ENCODE measurements at regions not wholly inside any gene's neighbourhood (a gene's known extent, or its start where the extent isn't known, plus 50 kb on each side); places are given as distances from the start of the nearest gene placed in this dataset.

DNA sequence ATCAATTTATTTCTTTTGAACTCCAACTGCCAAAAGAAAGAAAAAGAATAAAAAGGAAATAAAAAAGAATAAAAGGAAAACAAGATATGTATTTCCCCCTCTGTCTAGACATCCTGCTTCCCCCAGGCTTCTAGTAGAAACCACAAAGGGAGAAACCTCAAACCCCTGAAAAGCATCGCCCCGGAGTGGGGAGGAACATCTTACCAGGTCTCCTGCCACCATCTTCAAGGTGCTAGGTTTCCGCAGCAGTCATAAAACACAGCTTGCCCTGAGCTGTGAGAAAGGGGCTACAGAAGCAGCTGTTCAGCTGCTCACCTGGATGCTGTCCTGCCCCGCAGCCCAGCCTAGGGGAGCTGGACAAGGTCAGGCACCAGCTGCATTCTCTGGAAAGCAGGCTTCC is 487.7 kb downstream of the GADD45G start:
- Histone ChIP-seq H3K4me3 (ENCODE audit: low read depth, low read length, poor library complexity, severe bottlenecking) (no peak overlapping the region), H3K36me3 (ENCODE audit: insufficient read depth, low read length, poor library complexity, severe bottlenecking) (no peaks in the 10 kb centered on the region), H3K27me3 (replicated peaks; ENCODE audit: insufficient read depth, low read depth, low read length, poor library complexity) (no peaks in the 10 kb centered on the region), H3K27ac (ENCODE audit: low read depth, low read length, poor library complexity, severe bottlenecking) (no peak overlapping the region), H3K4me1 (ENCODE audit: insufficient read depth, low read length, poor library complexity, severe bottlenecking) (no peaks in the 10 kb centered on the region), H3K9me3 (ENCODE audit: low read depth, low read length, poor library complexity, severe bottlenecking) (no peaks in the 10 kb centered on the region)
- POLR2A ChIA-PET (ENCODE audit: low non-redundant PET) = no interaction called here
- BruUV-seq (replicated peaks) = no TSS peak
- TF ChIP-seq EZH2 (IDR thresholded peaks at IDR 0.05; ENCODE audit: borderline replicate concordance, low read depth, low read length, poor library complexity, severe bottlenecking) = no peak
- TF ChIP-seq, protein P1, sequence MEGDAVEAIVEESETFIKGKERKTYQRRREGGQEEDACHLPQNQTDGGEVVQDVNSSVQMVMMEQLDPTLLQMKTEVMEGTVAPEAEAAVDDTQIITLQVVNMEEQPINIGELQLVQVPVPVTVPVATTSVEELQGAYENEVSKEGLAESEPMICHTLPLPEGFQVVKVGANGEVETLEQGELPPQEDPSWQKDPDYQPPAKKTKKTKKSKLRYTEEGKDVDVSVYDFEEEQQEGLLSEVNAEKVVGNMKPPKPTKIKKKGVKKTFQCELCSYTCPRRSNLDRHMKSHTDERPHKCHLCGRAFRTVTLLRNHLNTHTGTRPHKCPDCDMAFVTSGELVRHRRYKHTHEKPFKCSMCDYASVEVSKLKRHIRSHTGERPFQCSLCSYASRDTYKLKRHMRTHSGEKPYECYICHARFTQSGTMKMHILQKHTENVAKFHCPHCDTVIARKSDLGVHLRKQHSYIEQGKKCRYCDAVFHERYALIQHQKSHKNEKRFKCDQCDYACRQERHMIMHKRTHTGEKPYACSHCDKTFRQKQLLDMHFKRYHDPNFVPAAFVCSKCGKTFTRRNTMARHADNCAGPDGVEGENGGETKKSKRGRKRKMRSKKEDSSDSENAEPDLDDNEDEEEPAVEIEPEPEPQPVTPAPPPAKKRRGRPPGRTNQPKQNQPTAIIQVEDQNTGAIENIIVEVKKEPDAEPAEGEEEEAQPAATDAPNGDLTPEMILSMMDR (conservative IDR thresholded peaks at IDR 0.05; ENCODE audit: low read depth, low read length) = no peak
- CTCF ChIA-PET = no interaction called here
- intact Hi-C loops (cut with micrococcal nuclease; ENCODE audit: unreplicated experiment) = loop anchor here (10.0 kb wide), 1 partner anchor 118 kb away; no protein-coding TSS in a partner anchor
- DNase-seq (ENCODE audit: low spot score) = no peak

DNA sequence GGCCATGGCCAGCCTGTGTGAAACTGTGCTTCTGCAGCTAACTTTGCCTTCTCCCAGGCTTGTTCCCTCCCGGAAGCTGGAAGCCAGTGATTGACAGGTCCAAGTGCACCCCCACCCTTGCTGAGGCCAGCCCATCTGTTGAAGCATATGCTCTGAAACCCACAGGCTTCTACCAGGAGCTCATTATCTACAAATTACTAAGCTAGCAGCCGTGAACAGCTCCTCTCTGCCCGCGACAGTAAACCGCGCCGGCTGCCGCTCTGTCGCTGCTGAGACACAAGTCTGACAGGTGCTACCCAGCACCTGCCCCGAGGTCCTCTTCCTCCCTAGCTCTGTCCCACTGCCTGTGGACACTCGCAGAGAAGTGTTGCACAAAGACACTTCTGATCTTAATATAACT is 490.9 kb downstream of the GADD45G start:
- no peaks in the 10 kb centered on the region for H3K27me3 ChIP-seq (replicated peaks; ENCODE audit: insufficient read depth, low read depth, low read length, poor library complexity)
- CTCF ChIA-PET = interaction anchor here (1.1 kb wide), 1 partner anchor 498 kb away, joined by 3 read pairs; no protein-coding TSS in a partner anchor
- no peak overlapping the region for H3K27ac ChIP-seq (ENCODE audit: low read depth, low read length, poor library complexity, severe bottlenecking)
- no peak for TF ChIP-seq EZH2 (IDR thresholded peaks at IDR 0.05; ENCODE audit: borderline replicate concordance, low read depth, low read length, poor library complexity, severe bottlenecking)
- TF ChIP-seq, protein P1 (conservative IDR thresholded peaks at IDR 0.05; ENCODE audit: low read depth, low read length) = no peak
- H3K4me3 ChIP-seq (ENCODE audit: low read depth, low read length, poor library complexity, severe bottlenecking) = no peak overlapping the region
- BruUV-seq (replicated peaks) = no TSS peak
- intact Hi-C loops (cut with micrococcal nuclease; ENCODE audit: unreplicated experiment) = loop anchor here (10.0 kb wide), 1 partner anchor 121 kb away; no protein-coding TSS in a partner anchor
- DNase-seq (ENCODE audit: low spot score) = no peak
- H3K9me3 ChIP-seq (ENCODE audit: low read depth, low read length, poor library complexity, severe bottlenecking) = no peaks in the 10 kb centered on the region
- POLR2A ChIA-PET (ENCODE audit: low non-redundant PET) = no interaction called here
- H3K36me3 ChIP-seq (ENCODE audit: insufficient read depth, low read length, poor library complexity, severe bottlenecking) = no peaks in the 10 kb centered on the region
- no peaks in the 10 kb centered on the region for H3K4me1 ChIP-seq (ENCODE audit: insufficient read depth, low read length, poor library complexity, severe bottlenecking)

DNA sequence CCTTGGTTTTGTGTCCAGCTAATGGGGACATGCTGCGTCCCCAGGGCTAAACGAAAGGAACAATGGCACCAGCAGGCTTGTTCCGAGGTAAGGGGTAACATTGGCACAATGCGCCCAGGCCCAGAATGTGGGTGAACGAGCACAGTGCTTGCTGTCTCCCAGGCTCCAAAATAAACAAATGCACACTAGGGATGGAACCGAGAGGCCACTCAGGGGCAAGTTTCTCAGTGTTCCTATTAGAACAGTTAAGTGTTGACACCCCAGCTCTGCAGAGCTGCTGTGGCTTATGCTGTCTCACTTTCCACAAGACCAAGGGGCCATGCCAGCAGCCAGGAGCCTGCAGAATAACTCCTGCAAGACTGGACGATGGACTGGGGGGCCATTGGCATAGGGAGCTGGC is 492.4 kb downstream of the GADD45G start:
- ChIA-PET CTCF (interaction anchor here (0.9 kb wide), 1 partner anchor 499 kb away, joined by 3 read pairs; no protein-coding TSS in a partner anchor), POLR2A (ENCODE audit: low non-redundant PET) (no interaction called here)
- no peaks in the 10 kb centered on the region for H3K9me3 ChIP-seq (ENCODE audit: low read depth, low read length, poor library complexity, severe bottlenecking)
- H3K27me3 ChIP-seq (replicated peaks; ENCODE audit: insufficient read depth, low read depth, low read length, poor library complexity) = no peaks in the 10 kb centered on the region
- no peak overlapping the region for H3K27ac ChIP-seq (ENCODE audit: low read depth, low read length, poor library complexity, severe bottlenecking)
- BruUV-seq (replicated peaks) = no TSS peak
- no peak overlapping the region for H3K4me3 ChIP-seq (ENCODE audit: low read depth, low read length, poor library complexity, severe bottlenecking)
- no peak for DNase-seq (ENCODE audit: low spot score)
- intact Hi-C loops (cut with micrococcal nuclease; ENCODE audit: unreplicated experiment) = loop anchor here (10.0 kb wide), 1 partner anchor 122 kb away; no protein-coding TSS in a partner anchor
- TF ChIP-seq EZH2 (IDR thresholded peaks at IDR 0.05; ENCODE audit: borderline replicate concordance, low read depth, low read length, poor library complexity, severe bottlenecking) = no peak
- TF ChIP-seq, protein P1 (conservative IDR thresholded peaks at IDR 0.05; ENCODE audit: low read depth, low read length) = no peak
- H3K4me1 ChIP-seq (ENCODE audit: insufficient read depth, low read length, poor library complexity, severe bottlenecking) = no peaks in the 10 kb centered on the region
- H3K36me3 ChIP-seq (ENCODE audit: insufficient read depth, low read length, poor library complexity, severe bottlenecking) = no peaks in the 10 kb centered on the region
